CD4-positive, alpha-beta T cell treated with Interleukin-1 beta for 1 hour (primary cell): ENCODE measurements at regions not wholly inside any gene's neighbourhood (a gene's known extent, or its start where the extent isn't known, plus 50 kb on each side); places are given as distances from the start of the nearest gene placed in this dataset.

ENCODE experiments used
- DNase-seq, 2 donors: peaks; one replicate each; pipeline ENCODE4 v3.0.0-alpha.2; 2020 to 2022

DNA sequence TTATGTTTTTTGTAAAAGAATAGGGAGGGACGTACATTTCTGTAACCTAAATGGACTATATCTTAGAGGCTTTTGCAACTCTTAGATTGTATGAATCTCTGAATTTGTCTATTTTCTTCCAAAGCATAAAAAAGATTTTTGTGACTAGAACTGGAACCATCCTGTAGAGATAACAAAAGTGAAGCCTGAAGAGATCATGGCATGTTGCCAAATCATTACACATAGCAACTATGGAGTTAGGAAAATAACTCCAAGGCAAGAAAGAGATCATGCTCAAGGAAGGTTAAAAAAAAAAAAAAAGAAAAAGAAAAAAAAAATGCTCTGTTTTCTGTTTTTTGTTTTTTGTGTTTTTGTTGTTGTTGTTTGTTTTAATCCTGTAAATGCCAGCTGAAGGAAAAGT lies 567.7 kb upstream of the ZWINT start:
- no peak for DNase-seq

DNA sequence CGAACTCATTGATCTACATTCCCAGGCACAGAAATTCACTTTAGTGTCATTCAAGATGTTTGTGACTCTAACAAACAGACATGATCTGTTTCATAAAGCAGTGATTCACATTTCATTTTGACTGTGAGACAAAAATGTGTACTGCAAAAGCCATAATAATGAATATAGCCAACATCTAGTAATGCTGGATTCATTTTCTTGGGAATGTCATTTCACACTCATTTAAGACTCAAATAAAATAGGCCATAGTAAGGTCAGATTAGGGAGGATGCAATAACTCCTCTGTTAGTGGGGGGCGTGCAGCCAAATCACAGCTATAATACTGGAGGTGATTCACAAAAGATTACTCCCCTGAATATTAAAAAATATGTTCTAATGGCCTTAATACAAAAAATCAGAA lies 566.6 kb upstream of the ZWINT start:
- no peak for DNase-seq

DNA sequence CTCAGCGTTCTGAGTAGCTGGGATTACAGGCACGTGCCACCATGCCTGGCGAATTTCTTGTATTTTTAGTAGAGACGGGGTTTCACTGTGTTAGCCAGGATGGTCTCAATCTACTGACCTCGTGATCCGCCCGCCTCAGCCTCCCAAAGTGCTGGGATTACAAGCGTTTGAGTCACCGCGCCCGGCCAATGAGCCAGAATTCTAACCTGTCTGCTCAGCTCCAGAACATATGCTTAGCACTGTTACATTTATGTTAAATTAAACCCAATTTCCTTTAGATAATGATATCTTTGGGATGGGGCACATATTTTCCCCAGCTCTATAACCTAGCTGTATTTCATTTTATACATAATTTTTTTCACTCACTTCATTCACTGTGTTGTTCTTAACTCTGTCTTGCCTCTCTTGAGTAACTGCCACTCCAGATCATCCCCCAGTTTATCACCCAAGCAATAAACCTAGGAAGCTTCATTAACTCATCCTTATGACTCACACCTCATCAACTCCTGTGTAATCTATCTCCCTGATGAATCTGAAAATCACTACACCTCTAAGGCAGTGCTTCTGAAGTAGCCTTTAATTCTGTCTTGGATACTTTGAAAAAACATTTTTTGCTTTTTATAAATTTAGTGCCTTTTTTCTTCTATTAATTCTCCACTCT lies 559.7 kb upstream of the ZWINT start:
- DNase-seq: no peak

DNA sequence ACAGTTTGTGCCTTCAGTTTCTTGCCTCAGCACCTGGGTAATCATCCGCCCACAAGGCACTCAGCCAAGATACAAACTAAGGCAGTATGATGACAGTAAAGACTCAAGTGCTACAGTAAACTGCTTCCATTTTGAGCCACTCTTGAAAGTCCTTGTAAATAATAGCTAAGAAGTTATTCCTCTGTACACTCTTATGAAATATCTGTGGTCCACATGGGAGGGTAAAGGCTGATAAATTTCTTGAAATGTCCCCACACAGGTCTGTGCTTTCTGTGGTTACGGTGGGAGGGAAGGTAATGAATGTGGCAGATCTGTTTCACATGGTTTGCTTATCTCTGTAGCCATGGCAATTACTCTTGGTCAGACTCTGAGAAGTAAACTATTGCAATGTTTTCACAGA lies 551.0 kb upstream of the ZWINT start:
- no peak for DNase-seq

DNA sequence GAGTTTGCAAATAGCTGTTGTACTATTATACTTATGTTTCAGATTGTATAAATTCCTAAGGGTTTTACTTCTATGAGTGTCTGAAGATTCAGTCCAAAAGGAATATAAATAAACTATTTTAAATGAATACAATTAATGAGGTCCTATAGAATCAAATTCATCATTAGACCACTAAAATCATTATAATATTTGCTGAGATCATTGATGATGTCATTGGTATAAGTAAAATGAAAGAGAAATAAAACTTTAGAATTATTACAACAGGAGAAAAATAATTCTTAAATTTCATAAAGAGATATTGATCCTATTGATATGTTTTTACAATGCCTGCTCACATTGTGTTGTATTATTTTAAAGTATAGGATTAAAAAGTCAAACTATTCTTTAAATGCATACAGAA lies 544.0 kb upstream of the ZWINT start:
- no peak for DNase-seq

DNA sequence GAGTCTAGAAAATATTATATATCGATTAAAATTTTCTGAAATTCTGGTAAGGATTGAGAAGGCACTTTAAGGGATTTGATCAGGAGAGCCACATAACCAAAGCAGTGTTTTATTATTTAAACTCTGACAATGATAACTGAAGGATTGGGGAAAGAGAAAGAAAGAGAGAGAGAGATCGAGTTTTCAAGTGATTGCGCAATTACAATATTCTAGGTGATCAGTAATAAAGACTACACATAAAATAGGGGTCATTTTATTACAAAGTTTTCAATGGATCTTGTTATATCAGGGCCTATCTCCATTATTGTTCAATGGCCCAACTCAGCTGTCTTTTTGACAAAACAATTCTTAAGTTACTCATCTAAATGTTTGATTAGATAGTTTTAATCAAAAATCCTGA lies 541.5 kb upstream of the ZWINT start:
- no peak for DNase-seq

DNA sequence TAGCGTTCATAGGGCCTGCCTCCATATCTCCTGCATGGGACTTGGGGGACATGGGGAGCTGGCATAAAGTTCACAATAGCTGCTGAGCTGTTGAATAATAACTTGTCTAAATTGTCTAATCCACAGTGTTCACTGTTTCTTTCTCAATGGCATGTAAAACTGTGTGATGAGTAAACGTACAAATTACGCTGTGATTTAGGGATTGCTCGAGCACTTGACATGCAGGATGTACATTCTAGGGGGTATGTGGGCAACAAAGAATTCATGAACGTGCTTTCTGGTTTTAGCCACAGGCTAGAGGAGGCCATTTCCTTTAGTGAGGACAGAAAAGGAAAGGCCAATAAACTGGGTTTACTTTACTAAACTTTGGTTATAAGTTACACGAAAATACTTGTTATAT lies 534.2 kb upstream of the ZWINT start:
- DNase-seq: no peak

DNA sequence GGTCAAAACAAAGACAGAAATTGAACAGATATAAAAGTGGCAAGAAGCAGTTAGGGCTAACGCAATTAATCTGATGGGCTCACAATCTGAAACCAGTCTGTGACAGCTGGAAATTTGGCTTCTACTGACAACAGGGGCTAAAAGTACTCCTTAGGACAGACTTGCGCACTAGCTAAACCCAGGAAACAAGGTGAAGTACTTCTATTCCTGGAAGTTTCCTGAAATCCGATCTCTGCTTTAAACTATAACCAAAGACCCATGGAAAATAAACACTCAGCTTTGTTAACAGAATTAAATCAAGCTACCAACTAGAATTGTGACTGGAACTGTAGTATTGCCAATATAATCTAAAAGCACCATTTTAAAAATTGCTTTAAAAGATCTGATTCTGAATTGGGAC lies 520.2 kb upstream of the ZWINT start:
- no peak for DNase-seq

DNA sequence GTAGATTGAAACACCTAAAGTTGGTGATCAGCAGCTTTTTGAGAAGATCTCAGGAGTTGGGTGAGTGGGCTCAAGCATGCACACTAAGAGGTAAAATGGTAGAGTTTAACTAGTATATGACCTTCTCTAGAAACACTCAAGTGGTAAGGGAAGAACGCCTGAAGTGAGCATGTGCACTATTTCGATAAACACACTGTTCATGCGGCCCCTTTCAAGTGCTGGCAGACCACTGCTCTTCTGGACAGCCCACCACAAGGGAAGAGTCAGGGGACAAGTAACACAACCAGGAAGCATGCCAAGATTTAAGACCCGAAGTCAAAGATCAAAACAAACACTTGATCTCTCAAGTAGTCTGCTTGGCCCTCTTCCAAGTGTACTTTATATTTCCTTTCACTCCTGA lies 519.5 kb upstream of the ZWINT start:
- no peak for DNase-seq

DNA sequence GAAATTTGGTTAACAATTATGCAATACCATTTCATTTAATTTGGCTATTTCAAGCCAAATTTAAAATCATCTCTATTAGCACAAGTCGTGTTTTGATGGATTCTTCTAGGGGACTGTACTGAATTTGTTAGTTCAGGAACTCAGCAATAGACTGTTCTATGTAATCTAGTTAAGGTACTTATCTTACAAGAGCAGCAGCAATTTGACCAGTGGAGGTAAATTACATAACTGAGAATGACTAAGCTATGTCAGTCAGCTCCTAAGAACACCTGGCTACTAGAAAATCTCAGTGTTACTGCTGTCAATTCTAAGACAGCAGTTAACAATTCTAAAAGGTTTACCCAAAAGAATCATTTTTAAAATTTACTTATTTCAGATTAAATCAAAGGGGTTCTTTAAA lies 513.9 kb upstream of the ZWINT start:
- no peak for DNase-seq

DNA sequence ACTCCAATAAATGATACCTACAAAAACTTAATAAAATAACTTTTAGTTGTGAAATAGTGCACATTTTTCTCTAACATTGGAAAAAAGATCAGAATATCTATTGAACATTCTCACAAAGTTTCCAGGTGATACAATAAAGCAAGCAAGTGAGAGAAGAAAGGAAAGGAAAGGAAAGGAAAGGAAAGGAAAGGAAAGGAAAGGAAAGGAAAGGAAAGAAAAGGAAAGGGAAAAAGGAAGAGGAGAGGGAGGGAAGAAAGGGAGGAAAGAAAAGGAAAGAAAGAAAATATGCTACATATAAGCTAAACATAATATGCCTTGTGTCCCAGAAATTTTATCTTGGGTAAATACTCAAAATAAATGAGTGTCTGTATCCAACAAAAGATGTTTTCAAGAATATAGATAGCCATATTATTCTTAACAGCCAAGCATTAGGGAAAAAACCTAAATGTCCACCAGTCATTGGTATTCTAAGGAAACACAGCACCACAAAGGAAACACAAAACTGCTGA lies 510.2 kb upstream of the ZWINT start:
- DNase-seq: no peak

DNA sequence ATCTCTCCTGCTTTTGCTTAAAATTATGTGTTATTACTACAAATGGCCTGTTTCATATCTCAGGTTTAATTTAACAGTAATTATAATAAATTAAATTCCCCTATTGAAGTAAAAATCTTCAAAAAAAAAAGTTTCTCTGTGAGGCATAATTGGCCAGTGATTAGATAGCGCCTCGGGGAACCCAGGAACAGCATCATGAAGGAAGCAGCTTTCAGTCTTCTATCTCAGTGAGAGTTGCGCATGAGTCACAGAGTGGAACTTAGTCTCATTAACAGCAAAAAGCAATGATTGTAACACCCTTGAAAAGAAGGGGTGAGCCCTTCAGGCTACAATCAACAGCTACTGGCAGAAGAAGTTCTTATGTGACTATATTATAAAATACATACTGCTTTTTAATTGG lies 506.2 kb upstream of the ZWINT start:
- DNase-seq: no peak

DNA sequence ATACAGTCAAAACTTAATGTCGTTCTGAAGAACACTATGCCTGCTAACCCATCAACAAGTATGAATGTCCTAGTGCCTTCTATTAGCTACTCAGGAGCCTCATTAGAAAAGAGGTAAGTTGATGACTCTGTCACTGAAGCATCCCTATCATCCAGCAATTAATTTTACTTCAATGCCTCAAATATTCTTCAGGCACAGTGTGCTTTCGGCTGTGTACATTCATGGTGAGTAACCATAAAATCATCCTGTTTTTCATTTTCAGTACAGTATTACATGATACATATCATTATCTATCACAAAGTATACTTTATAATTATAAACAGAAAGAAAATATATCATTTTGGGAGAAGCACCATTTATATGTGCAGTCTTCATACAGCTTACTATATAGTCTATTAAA lies 495.5 kb upstream of the ZWINT start:
- DNase-seq: no peak

DNA sequence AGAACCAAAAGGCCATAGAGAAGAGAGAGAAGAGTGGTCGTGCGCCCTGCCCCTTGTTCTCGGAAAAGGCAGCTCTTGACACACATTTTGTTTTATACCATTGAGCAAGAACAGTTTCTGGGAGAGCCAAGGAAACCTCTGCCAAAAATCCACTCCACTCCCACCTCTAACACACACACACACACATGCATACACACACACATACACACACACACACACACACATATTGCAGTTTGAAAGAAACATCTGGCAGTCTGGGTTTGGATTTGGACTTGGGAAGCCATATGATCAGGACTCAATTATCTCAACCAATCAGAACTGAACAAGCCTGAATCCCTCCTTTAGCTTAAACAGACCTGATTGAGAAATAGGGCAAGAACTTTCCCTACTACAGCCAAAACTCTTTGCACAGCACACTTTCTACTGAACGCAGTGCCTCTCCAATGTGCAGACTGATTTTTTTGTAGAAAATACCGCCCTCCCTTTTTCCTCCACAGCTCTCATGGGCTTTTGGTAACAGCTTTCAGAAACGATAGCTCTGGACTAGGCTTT lies 484.0 kb upstream of the ZWINT start:
- no peak for DNase-seq

DNA sequence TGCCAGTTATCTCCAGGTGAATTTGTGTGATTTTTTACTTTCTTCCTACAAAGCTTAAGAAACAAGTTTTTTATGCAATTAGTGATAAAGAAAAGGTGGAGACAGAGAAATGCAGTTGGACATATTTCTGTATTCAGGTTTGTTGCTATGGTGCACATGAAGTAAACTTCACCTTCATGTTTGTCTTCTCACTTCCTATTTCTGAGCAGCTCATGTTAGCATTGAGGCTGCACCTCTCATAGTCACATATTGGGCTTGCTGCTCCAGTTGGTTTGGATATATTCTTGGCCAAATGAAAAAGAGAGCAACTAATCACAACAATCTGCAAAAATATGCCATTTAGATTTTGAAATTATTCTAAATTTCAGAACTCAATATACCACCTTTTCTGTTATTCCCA lies 475.6 kb upstream of the ZWINT start:
- no peak for DNase-seq

DNA sequence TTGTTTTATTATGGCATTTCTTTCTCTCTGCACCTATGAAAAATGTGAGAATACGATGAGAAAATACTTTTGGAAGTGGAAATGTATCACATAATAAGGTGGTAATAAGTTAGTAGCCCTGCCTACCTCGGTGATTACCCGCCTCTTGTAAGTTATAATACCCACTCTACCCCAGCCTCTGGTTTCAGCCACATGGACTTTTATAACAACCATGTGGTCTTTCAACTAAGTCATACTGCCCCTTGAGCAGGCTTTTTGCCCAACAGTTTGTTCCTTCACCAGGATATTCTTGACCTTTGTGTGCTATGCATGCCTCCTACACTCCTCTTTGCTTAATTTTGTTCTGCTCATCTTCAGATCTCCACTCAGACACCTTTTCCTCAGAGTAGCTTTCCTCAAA lies 470.6 kb upstream of the ZWINT start:
- DNase-seq: no peak

DNA sequence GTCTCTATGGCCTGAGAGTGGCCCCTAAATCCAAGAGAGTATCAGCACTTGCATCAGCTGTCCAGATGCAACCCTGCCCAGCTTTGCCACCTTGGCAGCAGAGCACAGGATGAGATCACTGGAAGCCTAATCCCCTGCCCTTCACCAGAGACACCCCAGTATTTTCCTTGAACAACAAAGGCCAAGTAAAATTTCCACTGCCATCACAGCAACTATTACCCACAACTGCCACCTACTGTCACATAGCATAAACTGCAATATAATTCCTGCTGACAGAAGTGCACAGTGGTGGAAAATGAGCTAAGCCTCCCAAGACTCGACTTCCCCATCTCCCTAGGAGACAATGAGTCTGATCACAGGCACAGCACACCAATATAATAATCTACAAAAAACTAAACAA lies 462.8 kb upstream of the ZWINT start:
- DNase-seq: no peak

DNA sequence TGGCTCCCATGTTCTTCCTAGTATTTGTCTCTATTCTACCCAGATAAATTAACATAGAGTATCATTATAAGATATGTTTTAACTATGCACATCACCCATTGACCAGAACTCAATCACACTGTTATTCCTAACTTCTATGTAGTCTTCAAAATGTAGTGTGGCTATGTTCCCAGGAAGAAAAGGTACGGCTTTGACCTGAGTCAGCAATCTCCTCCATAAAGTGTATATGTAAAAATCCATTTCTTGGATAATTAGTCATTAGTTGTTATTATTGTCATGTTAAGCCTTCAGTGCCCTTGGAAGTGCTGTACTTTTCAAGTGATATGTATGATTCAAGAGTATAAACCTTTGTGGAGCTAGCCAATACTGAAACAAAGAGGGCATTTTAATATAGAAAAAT lies 444.0 kb upstream of the ZWINT start:
- DNase-seq: no peak

DNA sequence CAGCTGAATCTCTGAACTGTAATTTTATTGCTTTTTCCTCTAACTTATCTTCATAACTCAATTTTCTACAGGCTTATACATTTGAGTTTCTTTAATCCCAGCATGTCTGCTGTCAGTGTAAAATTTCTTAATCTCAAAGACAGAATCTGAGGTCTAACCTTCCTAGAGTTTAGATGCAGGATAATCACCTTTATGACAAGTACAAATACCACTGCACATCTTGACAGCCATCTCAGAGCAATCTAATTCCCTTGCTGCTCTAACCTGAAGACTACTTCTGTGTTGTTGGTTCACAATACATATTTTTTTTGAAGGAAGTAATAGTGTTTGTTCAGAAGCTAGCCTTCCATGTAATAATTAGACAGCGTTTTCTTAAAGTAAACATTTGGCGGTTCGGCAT lies 424.2 kb upstream of the ZWINT start:
- DNase-seq: no peak

DNA sequence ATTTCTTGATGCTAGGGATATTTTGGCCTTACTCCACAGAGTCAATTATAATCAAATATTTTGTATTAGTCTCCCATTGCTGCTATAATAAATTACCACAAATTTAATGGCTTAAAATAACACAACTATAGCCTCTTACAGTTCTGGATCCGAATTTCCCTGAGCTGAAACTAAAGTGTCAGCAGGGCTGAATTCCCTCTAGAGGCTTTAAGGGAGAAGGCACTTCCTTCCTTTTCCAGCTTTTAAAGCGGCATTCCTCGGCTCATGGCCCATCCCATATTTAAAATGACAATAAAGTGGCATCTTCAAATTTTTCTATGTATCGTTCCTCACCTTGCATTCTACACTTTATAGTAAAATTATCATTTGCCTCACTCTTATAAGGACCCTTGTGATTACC lies 421.4 kb upstream of the ZWINT start:
- DNase-seq: no peak

DNA sequence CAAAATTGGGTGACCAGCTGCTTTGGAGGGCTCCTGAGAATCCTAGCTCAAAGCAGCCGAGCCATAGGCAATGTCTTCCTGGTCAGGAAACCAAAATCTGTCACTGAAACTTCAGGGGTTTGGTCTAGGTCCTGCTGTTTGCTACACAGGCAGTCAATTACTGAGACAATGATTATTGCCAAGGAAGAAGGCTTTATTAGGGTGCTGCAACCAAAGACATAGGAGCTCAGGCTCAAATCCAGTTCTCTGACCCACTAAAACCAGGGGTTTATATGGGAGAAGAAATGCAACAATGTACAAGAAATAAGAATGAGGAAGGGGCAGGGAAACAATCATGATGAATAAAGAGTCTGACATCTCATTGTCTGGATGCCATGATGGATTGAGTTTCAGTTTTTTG lies 410.3 kb upstream of the ZWINT start:
- no peak for DNase-seq

DNA sequence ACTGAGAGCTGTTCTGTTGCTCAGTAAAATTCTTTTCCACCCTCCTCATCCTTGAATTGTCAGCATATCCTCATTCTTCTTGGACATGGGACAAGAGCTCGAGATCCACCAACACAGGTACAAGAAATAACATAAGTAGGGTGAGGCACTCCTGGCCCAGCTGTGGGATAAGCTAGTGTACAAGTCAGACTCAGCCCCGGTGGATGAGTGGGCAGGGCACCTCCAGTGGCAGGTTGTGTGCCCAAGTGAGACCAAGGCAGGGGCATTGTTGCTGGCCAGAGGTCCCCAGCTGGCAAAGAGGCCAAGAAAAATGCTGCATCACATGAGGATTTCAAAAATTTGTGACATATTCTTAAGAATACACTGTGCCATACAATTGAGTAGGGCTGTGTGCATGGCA lies 402.0 kb upstream of the ZWINT start:
- DNase-seq: no peak

DNA sequence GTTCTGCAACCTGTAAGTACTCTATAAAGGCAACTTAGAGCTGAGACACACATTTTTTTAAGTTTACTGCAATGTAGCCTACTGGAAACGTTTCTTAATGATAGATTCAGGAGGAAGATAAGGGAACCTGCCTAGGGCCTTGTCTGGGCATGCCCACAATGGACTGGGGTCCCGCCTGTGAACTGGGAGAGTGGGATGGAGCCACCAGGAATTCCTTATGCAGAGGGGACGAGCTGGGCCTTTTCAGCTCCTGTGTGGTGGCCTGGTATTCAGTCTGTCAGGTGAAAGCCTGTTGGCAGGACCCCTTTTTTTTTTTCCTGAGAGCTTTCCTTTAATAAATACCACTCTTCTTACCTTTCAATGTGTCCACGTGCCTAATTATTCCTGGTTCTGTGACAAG lies 384.4 kb upstream of the ZWINT start:
- no peak for DNase-seq

DNA sequence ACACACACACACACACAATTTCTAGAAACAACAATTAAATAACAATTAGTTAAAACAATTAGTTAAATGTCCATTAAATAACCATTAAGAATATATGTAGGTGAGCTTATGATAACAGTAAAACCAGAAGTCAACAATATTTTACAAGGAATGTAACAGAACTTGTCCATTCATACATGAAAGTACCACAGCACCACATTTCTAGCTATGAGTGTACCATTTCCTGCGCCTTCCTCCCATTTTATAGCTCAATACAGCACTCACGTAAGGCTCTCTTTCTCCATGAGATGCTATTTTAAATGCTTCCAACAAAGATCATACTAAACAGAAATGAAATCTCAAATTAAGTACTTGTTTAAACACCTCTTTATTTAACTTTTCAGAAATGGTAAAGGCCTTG lies 367.3 kb upstream of the ZWINT start:
- no peak for DNase-seq

DNA sequence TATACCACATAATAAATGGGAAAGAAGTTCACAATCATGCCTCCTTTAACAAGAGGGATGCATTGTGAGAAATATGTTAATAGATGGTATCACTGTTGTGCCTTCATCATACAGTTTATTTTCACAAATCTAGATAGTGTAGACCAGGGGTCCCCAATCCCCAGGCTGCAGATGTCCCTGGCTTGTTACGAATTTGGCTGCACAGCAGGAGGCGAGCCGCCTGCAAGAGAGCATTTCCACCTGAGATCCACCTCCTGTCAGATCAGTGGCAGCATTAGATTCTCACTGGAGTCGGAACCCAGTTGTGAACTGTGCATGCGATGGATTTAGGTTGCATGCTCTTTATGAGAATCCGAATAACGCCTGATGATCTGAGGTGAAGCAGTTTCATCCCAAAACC lies 361.9 kb upstream of the ZWINT start:
- DNase-seq: no peak
